Activated CD4-positive, alpha-beta T cell treated with anti-CD3 and anti-CD28 coated beads, Interleukin-2, amount 10 ng/mL, durations not matched to agents 24 days and 14 days (primary cell): ENCODE measurements at regions not wholly inside any gene's neighbourhood (a gene's known extent, or its start where the extent isn't known, plus 50 kb on each side); places are given as distances from the start of the nearest gene placed in this dataset.

ENCODE experiments used
- DNase-seq: peaks from one replicate; pipeline ENCODE4 v3.0.0; 2022
- H3K27ac Mint-ChIP-seq: one replicate; pipeline ENCODE4 v1.8.0; 2022; ENCODE audit warnings: mild to moderate bottlenecking, mixed read lengths
- H3K27me3 Mint-ChIP-seq: one replicate; pipeline ENCODE4 v1.8.0; 2022; ENCODE audit warnings: mixed read lengths
- H3K36me3 Mint-ChIP-seq: one replicate; pipeline ENCODE4 v1.8.0; 2022; ENCODE audit warnings: low read depth, mild to moderate bottlenecking, mixed read lengths
- H3K4me1 Mint-ChIP-seq: one replicate; pipeline ENCODE4 v1.8.0; 2021; ENCODE audit warnings: mixed read lengths
- H3K4me3 Mint-ChIP-seq: one replicate; pipeline ENCODE4 v1.8.0; 2022; ENCODE audit warnings: mild to moderate bottlenecking, moderate library complexity, mixed read lengths
- H3K9me3 Mint-ChIP-seq: one replicate; pipeline ENCODE4 v1.8.0; 2021; ENCODE audit warnings: mixed read lengths
- intact Hi-C: fragments of 100-400 bp; cut with micrococcal nuclease; formaldehyde crosslinking; loops from one replicate; pipeline ENCODE4 v1.15.1; 2023

GRCh38 chr2:12417786-12418185 is 298.9 kb upstream of the TRIB2 start:
- H3K4me3 Mint-ChIP-seq = no peak overlapping the region
- no peak for DNase-seq
- H3K36me3 Mint-ChIP-seq = peaks cover 1% of the 10 kb centered on the region
- no peaks in the 10 kb centered on the region for H3K9me3 Mint-ChIP-seq
- H3K4me1 Mint-ChIP-seq = peaks cover 43% of the 10 kb centered on the region
- no peak overlapping the region for H3K27ac Mint-ChIP-seq
- no peaks in the 10 kb centered on the region for H3K27me3 Mint-ChIP-seq
- intact Hi-C loops = loop anchor here (10.0 kb wide), 2 partner anchors 413 to 437 kb away; no protein-coding TSS in a partner anchor

- peaks cover 3% of the 10 kb centered on the region for H3K36me3 Mint-ChIP-seq
- intact Hi-C loops = loop anchor here (10.0 kb wide), 2 partner anchors 415 to 435 kb away; no protein-coding TSS in a partner anchor
- H3K4me3 Mint-ChIP-seq = no peak overlapping the region
- peak; percentile 65 for DNase-seq
- H3K27me3 Mint-ChIP-seq = peaks cover 1% of the 10 kb centered on the region
- H3K9me3 Mint-ChIP-seq = no peaks in the 10 kb centered on the region
- peaks cover 37% of the 10 kb centered on the region for H3K4me1 Mint-ChIP-seq
- no peak overlapping the region for H3K27ac Mint-ChIP-seq
These were observed 296.9 kb upstream of the TRIB2 start for GRCh38 chr2:12419803-12420202.

- Mint-ChIP-seq H3K4me3 (no peak overlapping the region), H3K27me3 (peaks cover 1% of the 10 kb centered on the region), H3K36me3 (peaks cover 2% of the 10 kb centered on the region), H3K4me1 (peaks cover 27% of the 10 kb centered on the region), H3K27ac (no peak overlapping the region), H3K9me3 (no peaks in the 10 kb centered on the region)
- intact Hi-C loops = no loop called here
- DNase-seq = no peak
These were observed 295.7 kb upstream of the TRIB2 start for GRCh38 chr2:12421046-12421445.

- no peak overlapping the region for H3K4me3 Mint-ChIP-seq
- no peak for DNase-seq
- peaks cover 14% of the 10 kb centered on the region for H3K4me1 Mint-ChIP-seq
- H3K36me3 Mint-ChIP-seq = peaks cover 2% of the 10 kb centered on the region
- H3K9me3 Mint-ChIP-seq = no peaks in the 10 kb centered on the region
- no peak overlapping the region for H3K27ac Mint-ChIP-seq
- H3K27me3 Mint-ChIP-seq = peaks cover 1% of the 10 kb centered on the region
- intact Hi-C loops = no loop called here
These were observed 292.5 kb upstream of the TRIB2 start for GRCh38 chr2:12424219-12424618.

- Mint-ChIP-seq H3K9me3 (no peaks in the 10 kb centered on the region), H3K36me3 (peaks cover 2% of the 10 kb centered on the region), H3K27me3 (peaks cover 1% of the 10 kb centered on the region), H3K4me1 (peaks cover 12% of the 10 kb centered on the region), H3K4me3 (no peak overlapping the region), H3K27ac (no peak overlapping the region)
- no peak for DNase-seq
- intact Hi-C loops = no loop called here
These were observed 291.9 kb upstream of the TRIB2 start for GRCh38 chr2:12424809-12425208.

GRCh38 chr2:12428324-12428723 is 288.4 kb upstream of the TRIB2 start:
- Mint-ChIP-seq H3K9me3 (no peaks in the 10 kb centered on the region), H3K27me3 (no peaks in the 10 kb centered on the region), H3K4me3 (no peak overlapping the region), H3K27ac (no peak overlapping the region), H3K36me3 (peaks cover 2% of the 10 kb centered on the region), H3K4me1 (peaks cover 20% of the 10 kb centered on the region)
- intact Hi-C loops = no loop called here
- DNase-seq = no peak

- Mint-ChIP-seq H3K4me1 (peaks cover 22% of the 10 kb centered on the region), H3K4me3 (no peak overlapping the region), H3K9me3 (no peaks in the 10 kb centered on the region), H3K27ac (no peak overlapping the region), H3K27me3 (no peaks in the 10 kb centered on the region), H3K36me3 (peaks cover 2% of the 10 kb centered on the region)
- DNase-seq = no peak
- intact Hi-C loops = no loop called here
These were observed 287.9 kb upstream of the TRIB2 start for GRCh38 chr2:12428786-12429185.

- Mint-ChIP-seq H3K27ac (peak overlapping the region; percentile 38), H3K9me3 (no peaks in the 10 kb centered on the region), H3K36me3 (no peaks in the 10 kb centered on the region), H3K4me3 (peak overlapping the region; percentile 2), H3K27me3 (no peaks in the 10 kb centered on the region), H3K4me1 (peaks cover 23% of the 10 kb centered on the region)
- DNase-seq = no peak
- intact Hi-C loops = loop anchor here (1.0 to 5.0 kb wide), 7 partner anchors 17 to 598 kb away; partner anchors contain the start of gene TRIB2
These were observed 286.8 kb upstream of the TRIB2 start for GRCh38 chr2:12429779-12430406.

GRCh38 chr2:12430407-12431133 is 286.2 kb upstream of the TRIB2 start:
- no peaks in the 10 kb centered on the region for H3K27me3 Mint-ChIP-seq
- H3K27ac Mint-ChIP-seq = peak overlapping the region; percentile 38
- intact Hi-C loops = loop anchor here (1.0 to 5.0 kb wide), 7 partner anchors 18 to 598 kb away; partner anchors contain the start of gene TRIB2
- peak overlapping the region; percentile 50 for H3K4me3 Mint-ChIP-seq
- H3K4me1 Mint-ChIP-seq = peaks cover 23% of the 10 kb centered on the region
- no peaks in the 10 kb centered on the region for H3K36me3 Mint-ChIP-seq
- H3K9me3 Mint-ChIP-seq = no peaks in the 10 kb centered on the region
- DNase-seq = peak; percentile 75

- Mint-ChIP-seq H3K9me3 (no peaks in the 10 kb centered on the region), H3K4me3 (no peak overlapping the region), H3K27ac (no peak overlapping the region), H3K4me1 (peaks cover 27% of the 10 kb centered on the region), H3K27me3 (no peaks in the 10 kb centered on the region), H3K36me3 (no peaks in the 10 kb centered on the region)
- intact Hi-C loops = loop anchor here (5.0 kb wide), 1 partner anchor 601 kb away; no protein-coding TSS in a partner anchor
- no peak for DNase-seq
These were observed 283.6 kb upstream of the TRIB2 start for GRCh38 chr2:12432985-12433625.

- H3K4me3 Mint-ChIP-seq = no peak overlapping the region
- no peak for DNase-seq
- H3K4me1 Mint-ChIP-seq = peaks cover 25% of the 10 kb centered on the region
- intact Hi-C loops = loop anchor here (5.0 kb wide), 1 partner anchor 601 kb away; no protein-coding TSS in a partner anchor
- H3K27ac Mint-ChIP-seq = no peak overlapping the region
- H3K36me3 Mint-ChIP-seq = no peaks in the 10 kb centered on the region
- no peaks in the 10 kb centered on the region for H3K9me3 Mint-ChIP-seq
- no peaks in the 10 kb centered on the region for H3K27me3 Mint-ChIP-seq
These were observed 283.1 kb upstream of the TRIB2 start for GRCh38 chr2:12433626-12433990.

- DNase-seq = no peak
- H3K36me3 Mint-ChIP-seq = no peaks in the 10 kb centered on the region
- H3K9me3 Mint-ChIP-seq = no peaks in the 10 kb centered on the region
- no peak overlapping the region for H3K4me3 Mint-ChIP-seq
- peaks cover 25% of the 10 kb centered on the region for H3K4me1 Mint-ChIP-seq
- no peaks in the 10 kb centered on the region for H3K27me3 Mint-ChIP-seq
- no peak overlapping the region for H3K27ac Mint-ChIP-seq
- intact Hi-C loops = loop anchor here (5.0 kb wide), 1 partner anchor 602 kb away; no protein-coding TSS in a partner anchor
These were observed 282.1 kb upstream of the TRIB2 start for GRCh38 chr2:12434630-12435098.

GRCh38 chr2:12435430-12436222 is 281.1 kb upstream of the TRIB2 start:
- Mint-ChIP-seq H3K27ac (no peak overlapping the region), H3K4me3 (no peak overlapping the region), H3K4me1 (peaks cover 18% of the 10 kb centered on the region), H3K36me3 (no peaks in the 10 kb centered on the region), H3K27me3 (no peaks in the 10 kb centered on the region), H3K9me3 (no peaks in the 10 kb centered on the region)
- no peak for DNase-seq
- intact Hi-C loops = no loop called here
